Astrocyte of the cerebellum (primary cell): ENCODE measurements at regions not wholly inside any gene's neighbourhood (a gene's known extent, or its start where the extent isn't known, plus 50 kb on each side); places are given as distances from the start of the nearest gene placed in this dataset.

Experiments used
- DNase-seq: peaks from one replicate; pipeline ENCODE4 v3.0.0-alpha.2; 2011; ENCODE audit warnings: low read depth
- H3K4me3 ChIP-seq: 2 replicates; pipeline ENCODE4 v1.5.1; 2011; ENCODE audit warnings: mild to moderate bottlenecking, low read depth, low read length, moderate library complexity
- CTCF ChIP-seq: IDR thresholded peaks from 2 replicates; pipeline ENCODE4 v1.5.1; 2012; ENCODE audit warnings: low read length, low read depth, moderate library complexity, mild to moderate bottlenecking; ENCODE audit errors: missing control alignments
- in situ Hi-C: cut with HindIII; loops from 2 replicates; pipeline ENCODE4 v1.10.0; 2017; ENCODE audit warnings: low sequenced_read_pairs

- H3K4me3 ChIP-seq, result no peak overlapping the region
- TF ChIP-seq CTCF, result no peak
- in situ Hi-C loops, result no loop called here
- DNase-seq, result no peak
Observed at GRCh38 chr5:29822521-29822920, 1371.0 kb upstream of the CDH6 start.

DNA sequence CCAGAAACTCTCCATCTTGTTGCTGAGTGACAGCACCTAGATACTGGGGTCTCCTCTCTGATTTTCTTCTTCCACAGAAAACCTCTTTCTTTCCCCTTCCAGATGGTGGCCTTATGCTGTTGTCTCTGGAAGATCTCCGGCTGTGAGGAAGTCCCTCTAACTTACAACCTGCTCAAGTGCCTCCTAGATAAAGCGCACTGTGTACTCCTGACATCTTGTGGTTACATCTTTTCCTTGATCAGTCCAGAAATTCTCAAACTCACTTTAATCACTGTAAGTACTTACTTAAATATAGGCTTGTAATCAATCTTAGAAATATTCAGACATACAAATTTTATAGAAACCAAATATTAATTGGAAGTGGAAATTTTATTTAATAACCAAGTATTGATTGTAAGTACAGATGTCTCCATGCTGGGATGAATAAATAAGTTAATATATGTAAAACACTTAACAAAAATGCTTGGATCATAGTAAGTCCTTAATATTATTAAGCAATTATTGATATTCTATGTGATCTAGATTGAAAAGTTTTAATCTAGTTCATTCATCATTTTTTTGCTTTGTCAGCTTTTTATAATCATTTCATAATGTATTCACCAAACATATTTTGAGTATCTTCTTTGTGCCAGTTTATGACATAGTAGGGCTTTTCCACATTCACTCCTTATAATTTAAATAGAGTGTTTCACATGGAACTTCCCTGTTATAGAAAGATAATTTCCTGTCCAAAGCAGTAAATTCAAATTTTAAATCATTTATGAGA lies 1381.4 kb upstream of the CDH6 start:
- no peak overlapping the region for H3K4me3 ChIP-seq
- in situ Hi-C loops, result no loop called here
- no peak for TF ChIP-seq CTCF
- no peak for DNase-seq

- in situ Hi-C loops, result no loop called here
- no peak overlapping the region for H3K4me3 ChIP-seq
- no peak for TF ChIP-seq CTCF
- DNase-seq, result no peak
Observed at GRCh38 chr5:29805804-29806203, 1387.7 kb upstream of the CDH6 start.

GRCh38 chr5:29800752-29801151 lies 1392.7 kb upstream of the CDH6 start:
- in situ Hi-C loops, result no loop called here
- TF ChIP-seq CTCF, result no peak

DNA sequence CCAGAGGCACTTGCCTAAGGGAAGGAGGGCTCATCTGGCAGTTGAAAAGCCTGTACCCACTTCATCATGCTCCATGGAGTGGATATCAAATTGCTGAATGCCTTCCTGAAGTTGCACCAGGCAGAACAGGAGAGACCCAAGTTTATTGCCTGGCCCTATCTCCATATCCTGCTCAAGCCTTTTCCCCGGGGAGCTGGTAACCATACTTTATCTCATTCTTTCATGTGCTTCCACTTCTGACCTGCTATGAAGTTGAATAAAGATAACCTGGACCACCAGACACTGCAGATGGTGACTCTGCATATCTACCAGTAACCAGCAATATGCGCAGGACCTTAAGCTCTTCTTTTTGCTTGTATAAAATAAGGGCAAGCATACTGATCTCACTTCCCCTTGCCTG lies 1397.5 kb upstream of the CDH6 start:
- in situ Hi-C loops, result no loop called here
- no peak overlapping the region for H3K4me3 ChIP-seq
- TF ChIP-seq CTCF, result no peak
- no peak for DNase-seq

More at GRCh38 chr5:29800752-29801151, 1392.7 kb upstream of the CDH6 start:
- no peak for DNase-seq
- no peak overlapping the region for H3K4me3 ChIP-seq

DNA sequence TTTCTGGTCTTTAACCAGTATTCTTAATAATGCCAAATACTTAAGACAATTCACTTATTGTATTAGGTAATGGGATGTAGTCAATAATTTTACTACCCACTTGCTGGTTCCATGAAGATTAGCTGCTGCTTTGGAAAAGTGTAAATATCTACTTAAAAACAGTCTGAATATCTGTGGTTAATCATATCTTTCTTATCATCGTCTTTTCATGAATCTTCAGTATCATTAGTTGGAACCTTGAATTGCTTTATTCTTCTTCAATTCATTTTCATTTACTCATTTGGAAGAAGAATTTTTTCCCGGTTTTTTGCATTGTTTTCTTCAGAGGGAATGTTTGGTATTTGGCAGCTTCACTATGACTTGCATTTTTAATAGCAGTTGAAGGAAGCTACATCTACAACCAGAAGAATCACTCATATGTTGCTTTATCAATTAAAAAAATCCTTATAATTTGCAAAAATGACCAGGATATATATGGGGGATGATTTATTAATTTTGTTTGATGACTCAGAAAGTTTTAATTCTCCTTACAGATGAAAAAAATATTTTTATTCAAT lies 1398.3 kb upstream of the CDH6 start:
- TF ChIP-seq CTCF, result no peak
- in situ Hi-C loops, result no loop called here
- no peak for DNase-seq
- no peak overlapping the region for H3K4me3 ChIP-seq
